ENCODE measurements at regions not wholly inside any gene's neighbourhood (a gene's known extent, or its start where the extent isn't known, plus 50 kb on each side); places are given as distances from the start of the nearest gene placed in this dataset.

- Mint-ChIP-seq H3K27ac (ENCODE audit: unreplicated experiment) (no peak overlapping the region), H3K4me1 (ENCODE audit: low read depth, unreplicated experiment) (no peaks in the 10 kb centered on the region), H3K36me3 (ENCODE audit: insufficient read depth, unreplicated experiment) (peaks cover 5% of the 10 kb centered on the region), H3K9me3 (ENCODE audit: unreplicated experiment) (no peaks in the 10 kb centered on the region), H3K4me3 (ENCODE audit: unreplicated experiment) (no peak overlapping the region), H3K27me3 (ENCODE audit: insufficient read depth, unreplicated experiment) (no peaks in the 10 kb centered on the region)
- DNase-seq: no peak
- intact Hi-C loops (cut with micrococcal nuclease; ENCODE audit: unreplicated experiment): no loop called here
- Histone ChIP-seq H3K9me3 (peaks cover 9% of the 10 kb centered on the region; the same call in 1 of the 2 replicates), H3K4me1 (no peaks in the 10 kb centered on the region), H3K36me3 (ENCODE audit: control insufficient read depth, insufficient read depth, low read length) (no peaks in the 10 kb centered on the region), H3K4me3 (ENCODE audit: low read depth, low read length) (no peak overlapping the region), H3K27me3 (replicated peaks; ENCODE audit: control insufficient read depth, insufficient read depth, low read length) (no peaks in the 10 kb centered on the region)
- no TSS peak for BruUV-seq (replicated peaks)
- ChIA-PET POLR2A (no interaction called here), CTCF (interaction anchor here (0.5 kb wide), 1 partner anchor 15 kb away, joined by 3 read pairs; no protein-coding TSS in a partner anchor)
- no peak for TF ChIP-seq CTCF (IDR thresholded peaks at IDR 0.05; ENCODE audit: insufficient read depth in 1 of 2, low read depth in 1 of 2, low read length in 1 of 2, severe bottlenecking in 1 of 2, unreplicated experiment in 1 of 2)
These were observed 266.5 kb upstream of the MKLN1 start for GRCh38 chr7:131061158-131061557.

- Histone ChIP-seq H3K27me3 (replicated peaks; ENCODE audit: control insufficient read depth, insufficient read depth, low read length) (no peaks in the 10 kb centered on the region), H3K9me3 (peaks cover 9% of the 10 kb centered on the region; the same call in 1 of the 2 replicates), H3K4me3 (ENCODE audit: low read depth, low read length) (no peak overlapping the region), H3K36me3 (ENCODE audit: control insufficient read depth, insufficient read depth, low read length) (no peaks in the 10 kb centered on the region), H3K4me1 (peaks cover 4% of the 10 kb centered on the region; the same call in 1 of the 2 replicates)
- no peak overlapping the region for H3K27ac Mint-ChIP-seq (ENCODE audit: unreplicated experiment)
- ChIA-PET CTCF (interaction anchor here (0.7 kb wide), 1 partner anchor 138 kb away, joined by 7 read pairs; no protein-coding TSS in a partner anchor), POLR2A (no interaction called here)
- intact Hi-C loops (cut with micrococcal nuclease; ENCODE audit: unreplicated experiment): no loop called here
- H3K36me3 Mint-ChIP-seq (ENCODE audit: insufficient read depth, unreplicated experiment): peaks cover 5% of the 10 kb centered on the region
- no peak for DNase-seq
- no TSS peak for BruUV-seq (replicated peaks)
- H3K4me3 Mint-ChIP-seq (ENCODE audit: unreplicated experiment): no peak overlapping the region
- H3K9me3 Mint-ChIP-seq (ENCODE audit: unreplicated experiment): no peaks in the 10 kb centered on the region
- no peak for TF ChIP-seq CTCF (IDR thresholded peaks at IDR 0.05; ENCODE audit: insufficient read depth in 1 of 2, low read depth in 1 of 2, low read length in 1 of 2, severe bottlenecking in 1 of 2, unreplicated experiment in 1 of 2)
- no peaks in the 10 kb centered on the region for H3K27me3 Mint-ChIP-seq (ENCODE audit: insufficient read depth, unreplicated experiment)
- no peaks in the 10 kb centered on the region for H3K4me1 Mint-ChIP-seq (ENCODE audit: low read depth, unreplicated experiment)
These were observed 265.9 kb upstream of the MKLN1 start for GRCh38 chr7:131061818-131062217.

- POLR2A ChIA-PET: no interaction called here
- intact Hi-C loops (cut with micrococcal nuclease; ENCODE audit: unreplicated experiment): loop anchor here (5.0 kb wide), 2 partner anchors 41 to 436 kb away; no protein-coding TSS in a partner anchor
- Mint-ChIP-seq H3K27me3 (ENCODE audit: insufficient read depth, unreplicated experiment) (no peaks in the 10 kb centered on the region), H3K36me3 (ENCODE audit: insufficient read depth, unreplicated experiment) (no peaks in the 10 kb centered on the region), H3K4me1 (ENCODE audit: low read depth, unreplicated experiment) (peaks cover 8% of the 10 kb centered on the region), H3K27ac (ENCODE audit: unreplicated experiment) (no peak overlapping the region), H3K4me3 (ENCODE audit: unreplicated experiment) (no peak overlapping the region), H3K9me3 (ENCODE audit: unreplicated experiment) (no peaks in the 10 kb centered on the region)
- no peaks in the 10 kb centered on the region for H3K36me3 ChIP-seq (ENCODE audit: control insufficient read depth, insufficient read depth, low read length)
- H3K27me3 ChIP-seq (replicated peaks; ENCODE audit: control insufficient read depth, insufficient read depth, low read length): no peaks in the 10 kb centered on the region
- no peak for TF ChIP-seq CTCF (IDR thresholded peaks at IDR 0.05; ENCODE audit: insufficient read depth in 1 of 2, low read depth in 1 of 2, low read length in 1 of 2, severe bottlenecking in 1 of 2, unreplicated experiment in 1 of 2)
- CTCF ChIA-PET: no interaction called here
- DNase-seq: no peak
- no peaks in the 10 kb centered on the region for H3K9me3 ChIP-seq
- H3K4me3 ChIP-seq (ENCODE audit: low read depth, low read length): no peak overlapping the region
- no TSS peak for BruUV-seq (replicated peaks)
- peaks cover 5% of the 10 kb centered on the region; the same call in 1 of the 2 replicates for H3K4me1 ChIP-seq
These were observed 261.0 kb upstream of the MKLN1 start for GRCh38 chr7:131066635-131067034.
